CD14-positive monocyte (primary cell): ENCODE measurements at regions not wholly inside any gene's neighbourhood (a gene's known extent, or its start where the extent isn't known, plus 50 kb on each side); places are given as distances from the start of the nearest gene placed in this dataset.

ENCODE experiments used
- DNase-seq, 3 donors: peaks; one replicate each; pipeline ENCODE4 v3.0.0-alpha.2; 2011 to 2022
- H2AFZ ChIP-seq: 2 replicates; pipeline ENCODE4 v1.6.0; 2012; ENCODE audit warnings: mild to moderate bottlenecking, low read depth, low read length, inconsistent platforms; ENCODE audit not compliant: insufficient read depth, poor library complexity, severe bottlenecking
- H3K27ac ChIP-seq, 2 donors: 1 replicate in 1 of 2; 2 replicates in 1 of 2; pipeline ENCODE4 v1.5.1; 2012 to 2013; ENCODE audit warnings: low read length in 2 of 2, control low read depth in 1 of 2, inconsistent platforms in 1 of 2, low read depth in 1 of 2, mild to moderate bottlenecking in 1 of 2
- H3K27me3 ChIP-seq, 2 donors: one replicate each; pipeline versions ENCODE4 v1.6.0 to v1.6.1; 2011 to 2013; ENCODE audit warnings: low read length in 2 of 2; ENCODE audit not compliant: control insufficient read depth in 2 of 2, insufficient read depth in 2 of 2
- H3K36me3 ChIP-seq, 2 donors: replicated peaks in 1 of 2; 1 replicate in 1 of 2; 2 replicates in 1 of 2; pipeline versions ENCODE4 v1.5.1 to v1.6.1; 2012 to 2013; ENCODE audit warnings: low read length in 2 of 2, control low read depth in 1 of 2, inconsistent platforms in 1 of 2, mild to moderate bottlenecking in 1 of 2; ENCODE audit not compliant: insufficient read depth in 2 of 2, control insufficient read depth in 1 of 2
- H3K4me1 ChIP-seq, 2 donors: 1 replicate in 1 of 2; 2 replicates in 1 of 2; pipeline versions ENCODE4 v1.5.1 to v1.6.1; 2012 to 2013; ENCODE audit warnings: low read length in 2 of 2, control low read depth in 1 of 2, inconsistent platforms in 1 of 2, mild to moderate bottlenecking in 1 of 2, moderate library complexity in 1 of 2; ENCODE audit not compliant: insufficient read depth in 2 of 2, control insufficient read depth in 1 of 2
- H3K4me2 ChIP-seq: replicated peaks from 2 replicates; pipeline ENCODE3; 2012; ENCODE audit warnings: low read length, moderate library complexity, mild to moderate bottlenecking; ENCODE audit not compliant: poor library complexity, severe bottlenecking; ENCODE audit errors: extremely low read depth
- H3K4me3 ChIP-seq, 3 experiments: fragments of 200-600 bp in 1 of 3; sonication (generic) in 1 of 3; replicated peaks in 1 of 3; 1 replicate in 2 of 3; 2 replicates in 1 of 3; pipeline ENCODE4 v1.5.1; 2011 to 2013; ENCODE audit warnings: low read length in 3 of 3, mild to moderate bottlenecking in 3 of 3, control low read depth in 2 of 3, low read depth in 2 of 3, inconsistent platforms in 1 of 3, moderate library complexity in 1 of 3
- H3K79me2 ChIP-seq: 2 replicates; pipeline ENCODE4 v1.6.0; 2012; ENCODE audit warnings: mild to moderate bottlenecking, control low read depth, inconsistent platforms, low read length, moderate library complexity; ENCODE audit not compliant: insufficient read depth
- H3K9ac ChIP-seq: 2 replicates; pipeline ENCODE4 v1.6.0; 2017; ENCODE audit warnings: low read length, mild to moderate bottlenecking; ENCODE audit not compliant: insufficient read depth, poor library complexity, severe bottlenecking
- H3K9me3 ChIP-seq, 2 donors: replicated peaks in 1 of 2; 1 replicate in 1 of 2; 2 replicates in 1 of 2; pipeline versions ENCODE4 v1.5.1 to v1.6.1; 2012 to 2013; ENCODE audit warnings: low read length in 2 of 2, control low read depth in 1 of 2; ENCODE audit not compliant: control insufficient read depth in 1 of 2, insufficient read depth in 1 of 2
- H4K20me1 ChIP-seq: 2 replicates; pipeline ENCODE4 v1.6.0; 2012; ENCODE audit warnings: mild to moderate bottlenecking, low read length, control low read depth, moderate library complexity; ENCODE audit not compliant: insufficient read depth
- H3K27ac Mint-ChIP-seq, 7 donors: one replicate each; pipeline ENCODE4 v1.8.0; 2020; ENCODE audit warnings: mild to moderate bottlenecking in 7 of 7, mixed read lengths in 7 of 7, moderate library complexity in 6 of 7, inconsistent platforms in 2 of 7
- H3K27me3 Mint-ChIP-seq, 3 donors: one replicate each; pipeline ENCODE4 v1.8.0; 2021 to 2022; ENCODE audit warnings: low read depth in 3 of 3, mild to moderate bottlenecking in 3 of 3, mixed read lengths in 3 of 3, moderate library complexity in 3 of 3, inconsistent platforms in 1 of 3
- H3K36me3 Mint-ChIP-seq, 2 donors: one replicate each; pipeline ENCODE4 v1.8.0; 2020; ENCODE audit warnings: mixed read lengths in 2 of 2, inconsistent platforms in 1 of 2, mild to moderate bottlenecking in 1 of 2
- H3K4me1 Mint-ChIP-seq: one replicate; pipeline ENCODE4 v1.8.0; 2020; ENCODE audit warnings: mild to moderate bottlenecking, mixed read lengths
- H3K4me3 Mint-ChIP-seq, 2 donors: one replicate each; pipeline ENCODE4 v1.8.0; 2020; ENCODE audit warnings: mild to moderate bottlenecking in 2 of 2, mixed read lengths in 2 of 2, moderate library complexity in 1 of 2
- H3K9me3 Mint-ChIP-seq, 7 donors: one replicate each; pipeline ENCODE4 v1.8.0; 2020 to 2022; ENCODE audit warnings: mixed read lengths in 7 of 7, mild to moderate bottlenecking in 6 of 7, moderate library complexity in 6 of 7, inconsistent platforms in 2 of 7
- WGBS: methylation state at CpG from one replicate; pipeline ENCODE4 v1.1.5; 2013; ENCODE audit warnings: missing lambda C conversion rate; ENCODE audit not compliant: insufficient coverage; 5-methylcytosine and 5-hydroxymethylcytosine counted together
- intact Hi-C, 2 donors: fragments of 100-400 bp; cut with micrococcal nuclease; formaldehyde crosslinking; loops; one replicate each; pipeline versions ENCODE4 v1.15.0 to v1.15.1; 2023
- TF ChIP-seq, protein P1 (sequence below): fragments of 200-600 bp; IDR thresholded peaks from one replicate; pipeline ENCODE4 v1.8.0; 2022; ENCODE audit warnings: antibody characterized with exemption, mild to moderate bottlenecking

DNA sequence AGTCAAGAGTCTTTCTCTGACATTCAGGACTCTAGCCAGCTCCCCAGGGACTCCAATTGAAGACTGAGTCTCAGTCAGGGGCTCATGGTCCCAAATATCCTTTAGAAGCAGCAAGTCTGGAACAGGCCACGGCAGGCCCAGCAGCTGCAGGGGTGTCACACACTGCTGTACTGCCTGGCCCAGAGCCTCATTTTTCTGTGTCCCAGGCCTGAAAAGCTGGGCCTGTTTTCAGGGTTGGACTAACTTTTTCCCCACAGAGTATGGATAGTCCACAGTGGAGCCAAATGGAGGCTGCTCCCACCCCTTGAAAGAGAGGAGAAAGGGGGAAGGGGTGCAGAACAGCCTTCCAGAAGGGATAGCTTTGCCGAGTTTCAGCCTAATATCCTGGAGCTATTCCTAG, 146.8 kb upstream of the NALF2 start:
- H3K4me3 Mint-ChIP-seq, result no peak overlapping the region
- no peaks in the 10 kb centered on the region for H3K79me2 ChIP-seq
- no peak overlapping the region for H3K27ac ChIP-seq
- 80% methylated on average over 2 of the region's 2 CpGs for WGBS
- peaks cover 3 to 19% (median 7%) of the 10 kb centered on the region in 7 donors for H3K9me3 Mint-ChIP-seq
- H3K27me3 Mint-ChIP-seq, result peaks cover 0 to 4% (median 1%) of the 10 kb centered on the region in 3 donors
- no peak overlapping the region for H3K4me2 ChIP-seq
- H3K4me3 ChIP-seq, result no peak overlapping the region
- H3K27me3 ChIP-seq, result no peaks in the 10 kb centered on the region
- no peak overlapping the region for H3K27ac Mint-ChIP-seq
- no peak overlapping the region for H2AFZ ChIP-seq
- intact Hi-C loops, result no loop called here
- H3K36me3 Mint-ChIP-seq, result no peaks in the 10 kb centered on the region
- H3K9me3 ChIP-seq, result no peaks in the 10 kb centered on the region
- DNase-seq, result no peak
- H3K4me1 Mint-ChIP-seq, result no peaks in the 10 kb centered on the region
- H4K20me1 ChIP-seq, result no peaks in the 10 kb centered on the region
- no peaks in the 10 kb centered on the region for H3K36me3 ChIP-seq
- TF ChIP-seq, protein P1, sequence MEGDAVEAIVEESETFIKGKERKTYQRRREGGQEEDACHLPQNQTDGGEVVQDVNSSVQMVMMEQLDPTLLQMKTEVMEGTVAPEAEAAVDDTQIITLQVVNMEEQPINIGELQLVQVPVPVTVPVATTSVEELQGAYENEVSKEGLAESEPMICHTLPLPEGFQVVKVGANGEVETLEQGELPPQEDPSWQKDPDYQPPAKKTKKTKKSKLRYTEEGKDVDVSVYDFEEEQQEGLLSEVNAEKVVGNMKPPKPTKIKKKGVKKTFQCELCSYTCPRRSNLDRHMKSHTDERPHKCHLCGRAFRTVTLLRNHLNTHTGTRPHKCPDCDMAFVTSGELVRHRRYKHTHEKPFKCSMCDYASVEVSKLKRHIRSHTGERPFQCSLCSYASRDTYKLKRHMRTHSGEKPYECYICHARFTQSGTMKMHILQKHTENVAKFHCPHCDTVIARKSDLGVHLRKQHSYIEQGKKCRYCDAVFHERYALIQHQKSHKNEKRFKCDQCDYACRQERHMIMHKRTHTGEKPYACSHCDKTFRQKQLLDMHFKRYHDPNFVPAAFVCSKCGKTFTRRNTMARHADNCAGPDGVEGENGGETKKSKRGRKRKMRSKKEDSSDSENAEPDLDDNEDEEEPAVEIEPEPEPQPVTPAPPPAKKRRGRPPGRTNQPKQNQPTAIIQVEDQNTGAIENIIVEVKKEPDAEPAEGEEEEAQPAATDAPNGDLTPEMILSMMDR, result no peak
- no peak overlapping the region for H3K9ac ChIP-seq
- H3K4me1 ChIP-seq, result no peaks in the 10 kb centered on the region

DNA sequence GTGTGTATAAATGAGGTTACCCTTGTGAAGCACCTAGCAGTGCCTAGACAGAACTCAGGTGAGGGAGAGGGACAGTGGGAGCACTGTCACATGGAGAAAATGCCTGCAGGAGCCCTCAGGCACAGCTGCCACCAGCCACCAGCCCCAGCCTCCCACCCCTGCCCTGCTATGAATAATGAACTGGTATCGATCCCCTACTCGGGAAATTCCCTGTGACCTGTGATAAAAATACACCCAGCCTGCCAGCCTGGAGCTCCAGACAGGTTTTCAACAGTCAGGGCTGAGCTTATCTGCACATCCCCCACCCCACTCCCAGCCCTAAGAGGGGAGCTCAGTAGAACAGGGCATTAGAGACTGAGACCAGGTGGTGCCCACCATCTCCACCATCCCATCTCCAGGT, 159.6 kb upstream of the PJA1 start:
- H4K20me1 ChIP-seq, result no peaks in the 10 kb centered on the region
- no peak overlapping the region for H3K27ac Mint-ChIP-seq
- no peaks in the 10 kb centered on the region for H3K9me3 ChIP-seq
- TF ChIP-seq, protein P1, result no peak
- DNase-seq, result no peak
- intact Hi-C loops, result no loop called here
- H3K27ac ChIP-seq, result no peak overlapping the region
- 83% methylated on average over 1 of the region's 2 CpGs for WGBS
- no peak overlapping the region for H3K4me2 ChIP-seq
- H3K9me3 Mint-ChIP-seq, result peaks cover 0 to 5% (median 3%) of the 10 kb centered on the region in 7 donors
- no peaks in the 10 kb centered on the region for H3K4me1 ChIP-seq
- no peak overlapping the region for H3K9ac ChIP-seq
- H3K27me3 ChIP-seq, result no peaks in the 10 kb centered on the region
- no peak overlapping the region for H3K4me3 ChIP-seq
- peaks cover 0 to 10% (median 1%) of the 10 kb centered on the region in 3 donors for H3K27me3 Mint-ChIP-seq
- no peaks in the 10 kb centered on the region for H3K36me3 Mint-ChIP-seq
- no peaks in the 10 kb centered on the region for H3K79me2 ChIP-seq
- no peaks in the 10 kb centered on the region for H3K36me3 ChIP-seq
- no peak overlapping the region for H2AFZ ChIP-seq
- no peak overlapping the region for H3K4me3 Mint-ChIP-seq
- H3K4me1 Mint-ChIP-seq, result no peaks in the 10 kb centered on the region
